Activated CD4-positive, alpha-beta T cell treated with anti-CD3 and anti-CD28 coated beads, Interleukin-2, amount 50 U/mL, for 24 hours (primary cell): ENCODE measurements at regions not wholly inside any gene's neighbourhood (a gene's known extent, or its start where the extent isn't known, plus 50 kb on each side); places are given as distances from the start of the nearest gene placed in this dataset.
"Not testable (repeated sequence)": the region's sequence is repeated elsewhere in the genome, so short reads cannot be mapped to it uniquely, and the experiment has no call there.

Source experiments
- DNase-seq, 2 donors: peaks; one replicate each; pipeline ENCODE4 v3.0.0-alpha.2; 2020; ENCODE audit warnings: low read depth in 1 of 2, low spot score in 1 of 2

DNA sequence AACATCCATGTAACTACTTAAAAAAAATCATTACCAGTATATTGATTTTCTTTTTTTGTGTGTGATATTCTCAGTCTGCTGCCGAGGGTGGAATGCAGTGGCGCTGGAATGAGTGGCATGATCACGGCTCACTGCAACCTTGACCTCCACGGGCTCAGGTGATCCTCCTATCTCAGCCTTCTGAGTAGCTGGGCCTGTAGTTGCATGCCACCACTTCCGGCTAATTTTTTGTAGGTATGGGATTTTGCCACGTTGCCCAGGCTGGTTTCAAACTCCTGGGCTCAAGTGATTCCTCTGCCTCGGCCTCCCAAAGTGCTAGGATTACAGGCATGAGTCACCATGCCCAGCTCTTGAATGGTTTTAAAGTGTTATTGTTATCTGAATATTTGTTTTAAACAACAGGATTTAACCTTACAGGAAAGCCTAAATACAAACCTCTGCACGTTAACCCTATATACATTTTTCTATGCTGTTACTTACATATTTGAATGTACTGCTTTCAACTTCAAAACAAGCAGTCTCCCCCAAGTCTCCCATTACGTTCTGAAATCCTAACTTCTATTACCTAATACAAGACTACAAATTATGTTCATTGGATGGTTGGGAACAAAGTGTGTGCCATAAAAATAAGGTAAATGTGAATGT lies 61.7 kb downstream of the KPNA2 start:
- DNase-seq: no peak

DNA sequence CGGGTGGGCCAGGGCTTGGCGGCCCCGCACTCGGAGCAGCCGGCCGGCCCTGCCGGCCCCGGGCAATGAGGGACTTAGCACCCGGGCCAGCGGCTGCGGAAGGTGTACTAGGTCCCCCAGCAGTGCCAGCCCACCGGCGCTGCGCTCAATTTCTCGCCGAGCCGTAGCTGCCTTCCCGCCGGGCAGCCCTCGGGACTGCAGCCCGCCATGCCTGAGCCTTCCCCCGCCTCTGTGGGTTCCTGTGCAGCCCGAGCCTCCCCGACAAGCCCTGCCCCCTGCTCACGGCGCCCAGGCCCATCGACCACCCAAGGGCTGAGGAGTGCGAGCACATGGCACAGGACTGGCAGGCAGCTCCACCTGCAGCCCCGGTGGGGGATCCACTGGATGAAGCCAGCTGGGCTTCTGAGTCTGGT lies 63.8 kb downstream of the KPNA2 start:
- not testable (repeated sequence) for DNase-seq

DNA sequence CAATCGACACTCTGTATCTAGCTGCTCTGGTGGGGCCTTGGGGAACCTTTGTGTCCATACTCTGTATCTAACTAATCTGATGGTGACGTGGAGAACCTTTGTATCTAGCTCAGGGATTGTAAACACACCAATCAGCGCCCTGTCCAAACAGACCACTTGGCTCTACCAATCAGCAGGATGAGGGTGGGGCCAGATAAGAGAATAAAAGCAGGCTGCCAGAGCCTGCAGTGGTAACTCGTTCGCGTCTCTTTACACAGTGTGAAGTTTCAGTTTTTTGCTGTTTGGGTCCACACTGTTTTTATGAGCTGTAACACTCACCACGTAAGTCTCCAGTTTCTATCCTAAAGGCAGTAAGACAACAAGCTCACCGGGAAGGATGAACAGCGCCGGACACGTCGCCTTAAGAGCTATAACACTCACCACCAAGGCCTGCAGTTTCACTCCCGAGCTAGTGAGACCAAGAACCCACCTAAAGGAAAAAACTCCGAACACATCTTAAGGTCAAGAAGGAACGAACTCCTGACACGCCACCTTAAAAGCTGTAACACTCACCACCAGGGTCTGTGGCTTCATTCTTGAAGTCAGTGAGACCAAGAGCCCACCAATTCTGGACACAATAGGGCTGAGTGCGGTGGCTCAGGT lies 64.6 kb downstream of the KPNA2 start:
- no peak for DNase-seq

DNA sequence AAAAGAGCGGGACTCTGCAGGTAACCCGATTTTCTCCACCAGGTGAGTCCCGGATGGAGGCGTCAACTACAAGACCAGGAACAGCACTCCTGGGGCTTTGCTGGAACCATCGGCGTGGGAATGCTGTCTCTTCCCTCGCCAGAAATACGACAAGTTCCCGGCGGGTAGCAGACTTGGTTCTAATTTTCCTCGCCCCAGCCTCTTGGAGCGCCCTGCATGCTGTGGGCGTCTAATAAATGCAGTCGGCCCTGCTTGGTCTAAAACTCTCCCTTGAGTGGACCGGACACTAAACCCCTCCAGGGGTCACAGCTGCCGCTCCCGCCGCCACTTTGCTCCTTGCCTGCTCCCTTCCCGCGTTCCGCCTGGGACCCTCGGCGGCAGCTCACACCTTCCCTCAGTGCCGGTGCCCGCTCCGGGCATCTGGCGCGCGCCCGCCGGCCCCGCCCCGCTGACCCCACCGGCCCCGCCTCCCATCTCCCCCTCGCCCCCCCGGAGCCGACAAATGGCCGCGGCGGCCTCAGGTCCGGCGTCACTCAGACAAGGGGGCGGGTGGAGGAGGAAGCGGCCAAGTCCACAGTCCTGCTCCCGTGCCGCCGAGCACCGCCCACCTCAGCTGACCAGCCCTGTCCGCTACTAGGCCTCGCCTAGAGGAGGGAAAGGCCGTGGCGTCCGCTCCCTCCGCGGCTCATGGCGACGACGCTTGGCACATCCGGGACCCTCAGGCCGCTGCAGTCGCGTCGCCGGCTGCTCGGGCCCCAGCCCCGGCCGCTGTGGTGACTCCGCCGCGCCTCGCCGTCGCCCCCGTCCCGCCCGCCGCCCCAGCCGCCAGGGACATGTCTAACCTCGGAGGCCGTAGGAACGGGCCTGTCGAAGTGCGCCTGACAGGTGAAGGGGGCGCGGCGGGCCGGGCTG lies 65.8 kb downstream of the KPNA2 start:
- peak; percentile 36 to 39 for DNase-seq

DNA sequence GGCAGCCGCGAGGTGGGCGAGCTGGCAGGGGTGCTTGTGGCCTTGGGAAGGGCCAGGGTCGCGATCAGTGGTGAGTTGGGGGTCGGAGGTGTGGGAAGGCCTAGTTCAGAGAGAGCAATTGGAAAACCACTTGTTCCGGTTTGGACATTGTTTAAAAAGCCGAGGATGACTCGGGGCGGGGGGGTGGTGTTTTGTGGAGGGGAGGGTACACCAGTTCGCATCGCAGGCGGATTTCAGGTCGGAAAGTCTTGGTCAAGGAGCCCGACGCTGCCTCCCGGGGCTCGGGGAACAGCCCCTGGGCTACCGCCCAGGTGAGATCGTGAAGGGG lies 66.4 kb downstream of the KPNA2 start:
- DNase-seq: no peak

DNA sequence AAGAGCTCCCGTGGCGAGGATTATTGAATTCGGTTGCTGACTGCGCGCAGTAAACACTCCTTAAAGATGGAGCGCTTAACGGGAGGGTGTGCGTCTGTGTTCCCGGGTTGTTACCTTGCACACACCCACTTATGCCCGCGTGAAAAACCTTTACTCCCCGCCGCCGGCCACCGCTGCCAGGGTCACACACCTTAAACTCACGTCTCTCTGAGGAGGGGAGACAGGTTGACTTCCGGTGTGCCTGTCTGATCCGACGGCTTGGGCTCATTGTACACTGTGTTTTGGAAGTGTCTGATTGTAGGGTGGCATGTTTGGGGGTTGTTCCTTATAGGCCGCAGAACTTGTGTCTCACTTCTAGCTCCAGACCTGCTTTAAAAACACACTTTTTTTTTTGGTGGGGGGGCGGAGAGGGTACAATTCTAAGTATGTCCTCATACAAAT lies 66.8 kb downstream of the KPNA2 start:
- DNase-seq: no peak

DNA sequence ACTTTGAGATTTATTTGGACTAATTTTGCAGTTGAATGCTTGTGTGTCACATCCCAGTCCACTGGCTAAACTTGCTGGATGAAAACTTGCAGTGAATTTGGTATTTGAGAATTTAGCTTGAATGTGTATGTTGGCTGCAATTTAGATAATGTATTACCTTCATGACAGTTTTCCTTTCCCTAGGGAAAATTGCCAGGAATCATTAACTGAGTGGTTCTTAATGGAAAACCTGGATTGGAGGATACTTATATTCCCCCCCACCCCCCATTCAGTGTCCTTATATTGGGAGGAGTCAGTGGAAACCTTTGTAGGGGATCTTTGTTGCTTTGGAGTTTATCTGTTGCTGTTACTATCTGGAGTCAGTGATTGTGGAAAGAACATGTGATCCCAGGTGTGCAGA lies 67.6 kb downstream of the KPNA2 start:
- no peak for DNase-seq

DNA sequence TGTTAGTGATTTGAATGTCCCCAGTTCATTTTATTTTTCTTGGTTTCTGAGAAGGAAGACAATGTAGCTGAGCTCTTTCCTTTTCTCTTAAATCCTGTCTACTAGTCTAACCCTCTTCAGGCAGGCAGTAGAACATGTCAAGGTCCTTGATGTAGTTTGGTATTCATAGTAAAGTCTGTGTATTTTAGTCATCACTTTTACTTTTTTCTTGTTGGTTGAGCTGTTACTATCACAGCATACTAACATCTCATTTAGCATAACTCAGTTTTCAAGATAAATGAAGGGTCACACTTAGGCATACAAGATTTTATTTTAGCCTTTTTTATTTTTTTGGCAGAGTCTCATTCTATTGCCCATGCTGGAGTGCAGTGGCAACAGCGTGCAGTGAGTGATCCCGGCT lies 70.5 kb downstream of the KPNA2 start:
- no peak for DNase-seq

DNA sequence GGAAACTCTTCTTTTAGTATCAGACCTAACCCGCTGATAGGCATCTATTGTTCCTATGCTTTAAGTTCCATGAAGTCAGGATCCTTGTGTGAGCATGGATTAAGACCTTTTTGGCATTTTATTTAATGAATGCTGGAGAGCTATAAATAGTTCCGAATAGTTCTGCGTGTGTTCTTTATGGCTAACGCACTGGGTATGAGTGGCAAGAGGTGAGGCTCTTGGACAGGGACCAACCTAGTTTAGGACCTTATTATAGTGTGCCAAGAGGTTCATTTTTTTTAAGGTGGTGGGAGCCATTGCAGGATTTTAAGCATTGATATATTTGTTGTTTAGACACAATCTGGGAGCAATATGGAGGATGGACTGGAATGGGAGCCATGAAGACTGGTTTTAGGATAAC lies 71.8 kb downstream of the KPNA2 start:
- DNase-seq: no peak

DNA sequence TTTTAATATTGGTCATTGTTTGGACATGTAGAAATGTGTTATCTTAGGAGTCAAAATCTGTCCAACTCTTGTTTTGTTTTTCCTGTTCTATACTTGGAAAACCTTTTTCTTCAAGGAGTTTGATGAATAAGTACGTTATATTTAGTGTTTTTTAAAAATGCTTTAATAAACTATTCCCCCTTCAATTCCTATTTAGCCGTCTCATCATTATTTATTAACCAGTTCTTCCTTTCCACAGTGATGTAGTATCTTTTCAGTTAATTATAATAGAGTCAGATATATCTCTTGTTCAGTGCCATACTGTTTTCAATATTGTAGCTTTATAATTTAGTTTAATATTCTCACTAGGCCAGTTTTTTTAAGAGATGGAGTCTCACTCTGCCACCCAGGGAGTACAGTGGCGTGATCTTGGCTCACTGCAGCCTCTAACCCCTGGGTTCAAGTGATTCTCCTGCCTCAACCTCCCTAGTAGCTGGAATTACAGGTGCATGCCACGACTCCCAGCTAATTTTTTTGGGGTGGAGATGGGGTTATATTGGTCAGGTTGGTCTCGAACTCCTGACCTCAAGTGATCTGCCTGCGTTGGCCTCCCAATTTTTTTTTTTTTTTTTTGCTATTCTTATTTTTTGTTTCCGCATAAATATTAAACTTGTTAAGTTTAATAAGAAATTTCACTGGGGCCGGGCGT lies 72.9 kb downstream of the KPNA2 start:
- DNase-seq: no peak

DNA sequence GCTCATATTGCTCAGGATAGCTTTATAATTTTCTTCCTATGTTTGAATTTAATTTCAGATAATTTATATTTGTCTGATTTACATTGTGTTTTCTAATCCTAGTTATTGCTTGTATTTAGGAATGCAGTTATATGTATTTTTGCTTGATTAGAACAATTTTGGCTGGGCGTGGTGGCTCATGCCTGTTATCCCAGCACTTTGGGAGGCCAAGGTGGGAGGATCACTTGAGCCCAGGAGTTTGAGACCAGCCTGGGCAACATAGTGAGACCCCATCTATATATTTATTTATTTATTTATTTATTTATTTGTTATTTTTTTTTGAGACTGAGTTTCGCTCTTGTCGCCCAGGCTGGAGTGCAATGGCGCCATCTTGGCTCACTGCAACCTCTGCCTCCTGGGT lies 73.9 kb downstream of the KPNA2 start:
- DNase-seq: not testable (repeated sequence)

DNA sequence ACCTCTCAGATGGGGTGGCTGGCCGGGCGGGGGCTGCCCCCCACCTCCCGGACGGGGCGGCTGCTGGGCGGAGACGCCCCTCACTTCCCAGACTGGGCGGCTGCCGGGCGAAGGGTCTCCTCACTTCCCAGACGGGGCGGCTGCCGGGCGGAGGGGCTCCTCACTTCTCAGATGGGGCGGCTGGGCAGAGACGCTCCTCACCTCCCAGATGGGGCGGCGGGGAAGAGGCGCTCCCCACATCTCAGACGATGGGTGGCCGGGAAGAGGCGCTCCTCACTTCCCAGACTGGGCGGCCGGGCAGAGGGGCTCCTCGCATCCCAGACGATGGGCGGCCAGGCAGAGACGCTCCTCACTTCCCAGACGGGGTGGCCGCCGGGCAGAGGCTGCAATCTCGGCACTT lies 80.7 kb downstream of the KPNA2 start:
- DNase-seq: not testable (repeated sequence)

DNA sequence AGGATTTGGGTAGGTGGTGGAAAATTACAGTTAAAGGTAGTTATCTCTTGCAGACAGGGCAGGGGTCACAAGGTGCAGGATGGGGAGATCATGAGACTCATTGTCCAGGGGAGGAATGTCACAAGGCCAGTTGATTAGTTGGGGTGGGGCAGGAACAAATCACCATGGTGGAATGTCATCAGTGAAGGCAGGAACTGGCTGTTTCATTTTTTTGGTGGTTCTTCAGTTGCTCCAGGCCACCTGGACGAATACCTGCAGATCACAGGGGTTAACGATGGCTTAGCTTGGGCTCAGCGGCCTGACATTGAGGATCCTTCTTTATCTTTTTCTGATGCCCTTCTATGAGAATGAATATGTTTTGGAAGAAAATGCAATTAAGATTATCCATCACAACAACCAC lies 87.1 kb downstream of the KPNA2 start:
- DNase-seq: no peak

DNA sequence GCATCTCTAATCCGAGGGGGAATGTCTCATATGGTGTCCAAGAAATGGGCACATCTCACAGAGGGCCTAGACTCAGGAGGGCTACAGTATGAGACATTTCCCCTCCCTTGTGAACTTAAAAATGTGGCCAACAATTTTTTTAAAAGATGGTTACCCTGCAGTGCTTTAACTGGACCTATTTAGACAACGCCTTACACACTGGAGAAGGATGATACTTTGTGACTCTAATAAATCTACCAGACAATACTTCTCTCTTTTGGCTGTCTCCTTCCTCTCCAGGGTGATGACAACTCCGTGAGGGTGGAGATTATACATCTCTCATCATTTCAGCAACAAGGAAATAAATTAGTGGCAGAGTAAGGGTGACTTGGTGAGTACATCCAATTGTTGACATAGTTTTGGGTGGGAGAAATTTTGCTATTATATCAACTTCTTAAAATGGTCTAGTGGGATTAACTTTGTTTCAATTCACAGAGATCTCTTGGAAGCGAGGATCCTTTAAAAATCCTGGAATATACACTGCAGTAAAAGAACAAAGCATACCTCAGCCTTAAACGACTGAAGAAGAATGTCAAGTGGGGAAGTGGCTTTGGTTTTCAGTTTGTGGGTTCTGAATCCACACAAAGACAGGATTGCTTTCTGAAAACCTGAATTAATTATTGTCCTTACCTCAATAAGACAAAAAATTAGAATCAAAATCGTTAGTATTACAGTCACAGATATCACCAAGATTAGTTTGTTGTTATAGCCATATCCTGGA lies 89.8 kb downstream of the KPNA2 start:
- DNase-seq: no peak

DNA sequence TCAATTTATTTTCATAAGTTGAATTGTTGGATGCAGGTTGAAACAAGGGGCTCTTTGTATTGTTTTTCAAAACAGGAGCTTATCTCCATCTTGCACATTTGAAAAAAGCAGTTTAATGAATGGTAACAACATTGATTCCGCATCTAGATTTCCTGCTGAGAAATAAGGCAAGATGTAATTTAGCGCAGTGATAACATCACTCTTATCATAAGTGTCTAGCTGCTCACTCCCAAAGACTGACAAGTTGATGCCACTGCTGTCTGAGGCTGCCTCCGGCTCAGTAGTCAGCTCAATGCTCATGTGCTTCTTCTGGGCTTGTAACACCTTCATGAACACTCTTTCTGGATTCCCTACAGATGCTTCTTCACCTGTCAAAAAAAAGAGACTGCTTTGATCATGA lies 92.4 kb downstream of the KPNA2 start:
- DNase-seq: no peak

DNA sequence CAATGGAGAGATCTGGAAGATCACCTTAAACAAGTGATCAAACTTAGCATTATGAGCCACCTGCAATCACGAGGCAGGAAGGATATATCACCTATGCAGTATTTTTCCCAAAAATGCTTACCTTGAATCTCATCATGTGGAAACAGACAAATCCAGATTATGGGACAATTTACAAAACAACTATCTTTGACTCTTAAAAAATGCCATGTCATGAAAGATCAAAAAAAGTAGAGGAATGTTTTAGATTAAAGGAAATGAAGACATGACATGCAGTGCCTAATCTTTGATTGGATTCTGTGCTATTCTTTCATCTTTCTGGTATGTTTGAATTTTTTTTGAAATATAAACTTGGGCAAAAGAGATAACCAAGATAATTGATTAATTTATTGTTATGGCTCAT lies 95.9 kb downstream of the KPNA2 start:
- no peak for DNase-seq

DNA sequence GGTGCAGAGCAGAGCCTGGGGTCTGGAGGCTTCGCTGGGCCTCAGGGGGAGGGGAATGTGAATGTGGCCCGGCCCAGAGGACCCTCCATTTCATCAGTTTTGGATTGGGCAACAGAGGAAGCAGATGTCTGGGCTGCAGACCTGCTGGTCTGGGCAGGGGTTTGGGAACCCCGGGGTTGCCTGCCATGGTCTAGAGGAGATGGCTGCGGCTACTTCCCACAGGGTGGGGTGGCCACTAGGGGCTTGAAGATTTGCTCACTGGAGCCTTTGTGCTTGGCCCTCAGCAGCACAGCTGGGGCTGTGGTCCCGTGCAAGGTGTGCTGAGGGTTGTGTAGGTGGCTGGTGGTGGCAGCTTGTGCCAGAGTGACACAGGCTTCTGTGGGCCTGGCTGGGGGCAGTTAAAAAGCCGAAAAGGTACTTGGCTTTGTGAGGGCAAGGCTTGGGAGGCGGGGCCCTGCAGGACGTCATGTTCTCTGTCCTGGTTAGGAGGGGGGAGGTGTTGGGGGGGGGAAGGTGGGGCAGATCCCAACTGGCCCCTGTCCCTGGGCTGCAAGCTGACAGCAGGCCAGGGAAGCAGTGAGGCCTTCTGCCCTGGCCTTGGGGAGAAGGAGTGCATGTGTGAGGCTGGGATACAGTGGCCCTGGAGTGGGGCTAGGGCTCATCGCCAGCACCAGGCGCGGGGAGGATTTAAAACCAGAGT lies 98.0 kb downstream of the KPNA2 start:
- DNase-seq: no peak

DNA sequence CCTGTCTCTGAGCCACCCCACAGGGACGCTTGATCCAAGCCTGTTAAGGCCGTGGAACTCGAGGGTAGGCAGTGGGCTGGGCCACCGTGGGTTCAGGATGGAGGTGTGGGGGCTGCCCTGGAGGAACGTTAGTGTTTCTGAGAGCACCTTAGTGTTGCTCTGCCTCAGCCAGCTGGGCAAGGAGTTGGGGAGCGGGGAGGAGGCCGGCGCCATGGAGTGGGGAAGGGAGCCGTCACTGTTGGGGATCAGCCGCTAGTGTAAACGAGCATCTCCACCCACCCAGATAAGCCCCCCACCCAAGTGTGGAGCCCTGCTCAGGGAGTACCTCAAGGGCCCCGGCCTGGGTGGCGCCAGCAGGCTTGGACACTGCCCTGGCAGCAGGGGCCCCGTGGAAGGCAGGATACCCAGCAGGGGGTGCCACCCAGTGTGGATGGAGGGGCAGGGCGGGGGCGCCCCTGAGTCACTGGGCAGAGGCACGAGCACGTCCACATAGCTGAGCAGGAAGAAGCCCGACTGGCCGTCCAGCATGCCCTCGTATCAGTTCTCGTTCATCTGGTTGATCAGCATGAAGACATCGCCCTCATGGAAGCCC lies 98.6 kb downstream of the KPNA2 start:
- no peak for DNase-seq

DNA sequence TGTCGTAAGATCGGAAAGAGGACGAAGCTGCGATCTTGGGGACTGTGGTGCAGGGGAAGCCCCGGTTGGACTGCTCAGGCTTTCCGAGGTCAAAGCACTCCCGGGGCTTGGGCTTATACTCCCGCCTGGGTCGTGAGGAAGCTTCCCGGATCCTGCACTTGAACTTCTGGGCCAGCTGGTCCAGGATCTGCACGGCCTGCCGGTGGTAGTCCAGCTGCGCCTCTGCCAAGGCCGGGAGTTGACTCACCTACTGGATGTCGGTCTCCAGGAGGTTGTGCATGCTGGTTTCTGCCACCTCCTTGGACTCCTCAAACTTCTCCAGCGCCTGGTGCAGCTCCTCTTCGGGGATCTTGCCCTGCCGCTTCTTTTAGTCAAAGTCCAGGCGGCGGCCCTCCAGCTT lies 99.2 kb downstream of the KPNA2 start:
- no peak for DNase-seq
